Esophagus squamous epithelium (tissue), 4 donors: ENCODE measurements at regions not wholly inside any gene's neighbourhood (a gene's known extent, or its start where the extent isn't known, plus 50 kb on each side); places are given as distances from the start of the nearest gene placed in this dataset.

ENCODE experiments used
- POLR2A ChIP-seq, 4 donors: fragments of 450-650 bp; IDR thresholded peaks; one replicate each; pipeline ENCODE4 v1.6.1; 2017; ENCODE audit warnings: antibody characterized with exemption in 4 of 4, mild to moderate bottlenecking in 4 of 4, moderate library complexity in 3 of 4
- TF ChIP-seq, protein P1 (sequence below), 6 experiments: fragments of 450-650 bp in 4 of 6; fragments of 200-600 bp in 2 of 6; sonication (generic) in 2 of 6; IDR thresholded peaks; one replicate each; pipeline ENCODE4 v1.5.1; 2016 to 2019; ENCODE audit warnings: antibody characterized with exemption in 6 of 6, mild to moderate bottlenecking in 4 of 6, moderate library complexity in 4 of 6

DNA sequence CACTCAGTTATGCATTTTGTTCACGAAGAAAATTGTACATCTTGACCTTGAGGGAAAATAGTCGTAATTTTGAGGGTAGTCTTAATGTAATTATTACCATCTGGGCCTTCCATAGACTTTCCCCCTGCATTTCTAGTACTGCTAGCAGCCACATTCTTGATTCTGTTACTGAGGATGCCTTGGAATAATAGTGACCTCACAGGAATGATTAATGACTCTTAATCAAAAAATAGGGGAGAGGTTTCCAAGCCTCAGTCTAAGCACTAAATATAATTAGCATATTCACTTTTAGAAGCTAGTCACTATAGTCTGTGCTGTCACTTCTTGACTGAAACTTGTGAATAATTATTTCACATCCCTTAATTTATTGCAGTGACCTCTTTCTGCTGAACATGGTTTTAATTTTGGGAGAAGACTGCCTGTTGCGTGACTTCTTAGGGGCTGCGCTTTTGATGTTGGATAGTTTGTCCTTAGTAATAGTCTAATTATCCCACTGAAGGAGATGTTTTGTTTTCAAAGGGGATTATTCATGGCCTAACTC, 400.5 kb downstream of the ADAMTS20 start:
- TF ChIP-seq, protein P1, sequence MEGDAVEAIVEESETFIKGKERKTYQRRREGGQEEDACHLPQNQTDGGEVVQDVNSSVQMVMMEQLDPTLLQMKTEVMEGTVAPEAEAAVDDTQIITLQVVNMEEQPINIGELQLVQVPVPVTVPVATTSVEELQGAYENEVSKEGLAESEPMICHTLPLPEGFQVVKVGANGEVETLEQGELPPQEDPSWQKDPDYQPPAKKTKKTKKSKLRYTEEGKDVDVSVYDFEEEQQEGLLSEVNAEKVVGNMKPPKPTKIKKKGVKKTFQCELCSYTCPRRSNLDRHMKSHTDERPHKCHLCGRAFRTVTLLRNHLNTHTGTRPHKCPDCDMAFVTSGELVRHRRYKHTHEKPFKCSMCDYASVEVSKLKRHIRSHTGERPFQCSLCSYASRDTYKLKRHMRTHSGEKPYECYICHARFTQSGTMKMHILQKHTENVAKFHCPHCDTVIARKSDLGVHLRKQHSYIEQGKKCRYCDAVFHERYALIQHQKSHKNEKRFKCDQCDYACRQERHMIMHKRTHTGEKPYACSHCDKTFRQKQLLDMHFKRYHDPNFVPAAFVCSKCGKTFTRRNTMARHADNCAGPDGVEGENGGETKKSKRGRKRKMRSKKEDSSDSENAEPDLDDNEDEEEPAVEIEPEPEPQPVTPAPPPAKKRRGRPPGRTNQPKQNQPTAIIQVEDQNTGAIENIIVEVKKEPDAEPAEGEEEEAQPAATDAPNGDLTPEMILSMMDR (IDR thresholded peaks at IDR 0.05) = no peak
- TF ChIP-seq POLR2A (IDR thresholded peaks at IDR 0.05) = no peak
